ENCODE measurements at regions not wholly inside any gene's neighbourhood (a gene's known extent, or its start where the extent isn't known, plus 50 kb on each side); places are given as distances from the start of the nearest gene placed in this dataset.

GRCh38 chr5:18305288-18305924, 671.1 kb downstream of the TAF11L14 start:
- Histone ChIP-seq H3K27ac (ENCODE audit: low read depth in 2 of 2, low read length in 1 of 2) (no peak overlapping the region), H3K4me3 (ENCODE audit: low read depth in 1 of 2, low read length in 2 of 2) (no peak overlapping the region), H3K36me3 (ENCODE audit: control insufficient read depth in 2 of 2, insufficient read depth in 2 of 2, low read length in 1 of 2) (no peaks in the 10 kb centered on the region), H3K9me3 (ENCODE audit: control insufficient read depth in 2 of 2, insufficient read depth in 1 of 2, low read depth in 1 of 2, low read length in 1 of 2) (no peaks in the 10 kb centered on the region), H3K4me1 (ENCODE audit: control insufficient read depth in 2 of 2, insufficient read depth in 2 of 2, low read length in 1 of 2) (no peaks in the 10 kb centered on the region), H3K27me3 (ENCODE audit: control insufficient read depth in 1 of 2, insufficient read depth in 2 of 2, low read length in 2 of 2) (no peaks in the 10 kb centered on the region)
- 48% methylated on average over 8 of the region's 8 CpGs for WGBS, 2 donors

- Histone ChIP-seq H3K27me3 (ENCODE audit: control insufficient read depth in 1 of 2, insufficient read depth in 2 of 2, low read length in 2 of 2) (no peaks in the 10 kb centered on the region), H3K27ac (ENCODE audit: low read depth in 2 of 2, low read length in 1 of 2) (no peak overlapping the region), H3K4me3 (ENCODE audit: low read depth in 1 of 2, low read length in 2 of 2) (no peak overlapping the region), H3K9me3 (ENCODE audit: control insufficient read depth in 2 of 2, insufficient read depth in 1 of 2, low read depth in 1 of 2, low read length in 1 of 2) (no peaks in the 10 kb centered on the region), H3K4me1 (ENCODE audit: control insufficient read depth in 2 of 2, insufficient read depth in 2 of 2, low read length in 1 of 2) (no peaks in the 10 kb centered on the region), H3K36me3 (ENCODE audit: control insufficient read depth in 2 of 2, insufficient read depth in 2 of 2, low read length in 1 of 2) (no peaks in the 10 kb centered on the region)
- WGBS, 2 donors = 78% methylated on average over 3 of the region's 3 CpGs
These were observed 677.0 kb downstream of the TAF11L14 start for GRCh38 chr5:18311266-18311665.

- Histone ChIP-seq H3K4me3 (ENCODE audit: low read depth in 1 of 2, low read length in 2 of 2) (no peak overlapping the region), H3K9me3 (ENCODE audit: control insufficient read depth in 2 of 2, insufficient read depth in 1 of 2, low read depth in 1 of 2, low read length in 1 of 2) (no peaks in the 10 kb centered on the region), H3K4me1 (ENCODE audit: control insufficient read depth in 2 of 2, insufficient read depth in 2 of 2, low read length in 1 of 2) (no peaks in the 10 kb centered on the region), H3K36me3 (ENCODE audit: control insufficient read depth in 2 of 2, insufficient read depth in 2 of 2, low read length in 1 of 2) (no peaks in the 10 kb centered on the region), H3K27me3 (ENCODE audit: control insufficient read depth in 1 of 2, insufficient read depth in 2 of 2, low read length in 2 of 2) (no peaks in the 10 kb centered on the region), H3K27ac (ENCODE audit: low read depth in 2 of 2, low read length in 1 of 2) (no peak overlapping the region)
- WGBS, 2 donors = 89 to 93% methylated on average over 1 of the region's 1 CpG
These were observed 677.8 kb downstream of the TAF11L14 start for GRCh38 chr5:18312016-18312415.

- no peak overlapping the region for H3K27ac ChIP-seq (ENCODE audit: low read depth in 2 of 2, low read length in 1 of 2)
- WGBS, 2 donors = 36% methylated on average over 6 of the region's 6 CpGs
- H3K9me3 ChIP-seq (ENCODE audit: control insufficient read depth in 2 of 2, insufficient read depth in 1 of 2, low read depth in 1 of 2, low read length in 1 of 2) = no peaks in the 10 kb centered on the region
- H3K4me1 ChIP-seq (ENCODE audit: control insufficient read depth in 2 of 2, insufficient read depth in 2 of 2, low read length in 1 of 2) = no peaks in the 10 kb centered on the region
- no peaks in the 10 kb centered on the region for H3K27me3 ChIP-seq (ENCODE audit: control insufficient read depth in 1 of 2, insufficient read depth in 2 of 2, low read length in 2 of 2)
- no peak overlapping the region for H3K4me3 ChIP-seq (ENCODE audit: low read depth in 1 of 2, low read length in 2 of 2)
- no peaks in the 10 kb centered on the region for H3K36me3 ChIP-seq (ENCODE audit: control insufficient read depth in 2 of 2, insufficient read depth in 2 of 2, low read length in 1 of 2)
These were observed 680.0 kb downstream of the TAF11L14 start for GRCh38 chr5:18314192-18314778.

- no peaks in the 10 kb centered on the region for H3K36me3 ChIP-seq (ENCODE audit: control insufficient read depth in 2 of 2, insufficient read depth in 2 of 2, low read length in 1 of 2)
- 62 to 64% methylated on average over 5 of the region's 5 CpGs for WGBS, 2 donors
- no peak overlapping the region for H3K27ac ChIP-seq (ENCODE audit: low read depth in 2 of 2, low read length in 1 of 2)
- no peaks in the 10 kb centered on the region for H3K27me3 ChIP-seq (ENCODE audit: control insufficient read depth in 1 of 2, insufficient read depth in 2 of 2, low read length in 2 of 2)
- H3K4me1 ChIP-seq (ENCODE audit: control insufficient read depth in 2 of 2, insufficient read depth in 2 of 2, low read length in 1 of 2) = no peaks in the 10 kb centered on the region
- no peaks in the 10 kb centered on the region for H3K9me3 ChIP-seq (ENCODE audit: control insufficient read depth in 2 of 2, insufficient read depth in 1 of 2, low read depth in 1 of 2, low read length in 1 of 2)
- no peak overlapping the region for H3K4me3 ChIP-seq (ENCODE audit: low read depth in 1 of 2, low read length in 2 of 2)
These were observed 687.1 kb downstream of the TAF11L14 start for GRCh38 chr5:18321262-18321942.

GRCh38 chr5:18323891-18324290, 689.6 kb downstream of the TAF11L14 start:
- Histone ChIP-seq H3K4me1 (ENCODE audit: control insufficient read depth in 2 of 2, insufficient read depth in 2 of 2, low read length in 1 of 2) (no peaks in the 10 kb centered on the region), H3K36me3 (ENCODE audit: control insufficient read depth in 2 of 2, insufficient read depth in 2 of 2, low read length in 1 of 2) (no peaks in the 10 kb centered on the region), H3K27ac (ENCODE audit: low read depth in 2 of 2, low read length in 1 of 2) (no peak overlapping the region), H3K9me3 (ENCODE audit: control insufficient read depth in 2 of 2, insufficient read depth in 1 of 2, low read depth in 1 of 2, low read length in 1 of 2) (no peaks in the 10 kb centered on the region), H3K4me3 (ENCODE audit: low read depth in 1 of 2, low read length in 2 of 2) (no peak overlapping the region), H3K27me3 (ENCODE audit: control insufficient read depth in 1 of 2, insufficient read depth in 2 of 2, low read length in 2 of 2) (no peaks in the 10 kb centered on the region)
- WGBS, 2 donors = 85 to 86% methylated on average over 2 of the region's 2 CpGs

- Histone ChIP-seq H3K4me1 (ENCODE audit: control insufficient read depth in 2 of 2, insufficient read depth in 2 of 2, low read length in 1 of 2) (no peaks in the 10 kb centered on the region), H3K36me3 (ENCODE audit: control insufficient read depth in 2 of 2, insufficient read depth in 2 of 2, low read length in 1 of 2) (no peaks in the 10 kb centered on the region), H3K4me3 (ENCODE audit: low read depth in 1 of 2, low read length in 2 of 2) (no peak overlapping the region), H3K27me3 (ENCODE audit: control insufficient read depth in 1 of 2, insufficient read depth in 2 of 2, low read length in 2 of 2) (no peaks in the 10 kb centered on the region), H3K9me3 (ENCODE audit: control insufficient read depth in 2 of 2, insufficient read depth in 1 of 2, low read depth in 1 of 2, low read length in 1 of 2) (no peaks in the 10 kb centered on the region), H3K27ac (ENCODE audit: low read depth in 2 of 2, low read length in 1 of 2) (no peak overlapping the region)
- 47 to 51% methylated on average over 3 of the region's 3 CpGs for WGBS, 2 donors
These were observed 691.2 kb downstream of the TAF11L14 start for GRCh38 chr5:18325431-18325830.

GRCh38 chr5:18329328-18329727, 695.1 kb downstream of the TAF11L14 start:
- H3K4me3 ChIP-seq (ENCODE audit: low read depth in 1 of 2, low read length in 2 of 2) = no peak overlapping the region
- no peaks in the 10 kb centered on the region for H3K27me3 ChIP-seq (ENCODE audit: control insufficient read depth in 1 of 2, insufficient read depth in 2 of 2, low read length in 2 of 2)
- H3K27ac ChIP-seq (ENCODE audit: low read depth in 2 of 2, low read length in 1 of 2) = no peak overlapping the region
- no peaks in the 10 kb centered on the region for H3K4me1 ChIP-seq (ENCODE audit: control insufficient read depth in 2 of 2, insufficient read depth in 2 of 2, low read length in 1 of 2)
- H3K9me3 ChIP-seq (ENCODE audit: control insufficient read depth in 2 of 2, insufficient read depth in 1 of 2, low read depth in 1 of 2, low read length in 1 of 2) = no peaks in the 10 kb centered on the region
- no peaks in the 10 kb centered on the region for H3K36me3 ChIP-seq (ENCODE audit: control insufficient read depth in 2 of 2, insufficient read depth in 2 of 2, low read length in 1 of 2)

- WGBS, 2 donors = 63 to 81% methylated on average over 1 of the region's 1 CpG
- Histone ChIP-seq H3K27me3 (ENCODE audit: control insufficient read depth in 1 of 2, insufficient read depth in 2 of 2, low read length in 2 of 2) (no peaks in the 10 kb centered on the region), H3K27ac (ENCODE audit: low read depth in 2 of 2, low read length in 1 of 2) (no peak overlapping the region), H3K4me3 (ENCODE audit: low read depth in 1 of 2, low read length in 2 of 2) (no peak overlapping the region), H3K36me3 (ENCODE audit: control insufficient read depth in 2 of 2, insufficient read depth in 2 of 2, low read length in 1 of 2) (no peaks in the 10 kb centered on the region), H3K4me1 (ENCODE audit: control insufficient read depth in 2 of 2, insufficient read depth in 2 of 2, low read length in 1 of 2) (no peaks in the 10 kb centered on the region), H3K9me3 (ENCODE audit: control insufficient read depth in 2 of 2, insufficient read depth in 1 of 2, low read depth in 1 of 2, low read length in 1 of 2) (no peaks in the 10 kb centered on the region)
These were observed 699.6 kb downstream of the TAF11L14 start for GRCh38 chr5:18333841-18334240.

- WGBS, 2 donors = 57% methylated on average over 5 of the region's 5 CpGs
- Histone ChIP-seq H3K9me3 (ENCODE audit: control insufficient read depth in 2 of 2, insufficient read depth in 1 of 2, low read depth in 1 of 2, low read length in 1 of 2) (no peaks in the 10 kb centered on the region), H3K36me3 (ENCODE audit: control insufficient read depth in 2 of 2, insufficient read depth in 2 of 2, low read length in 1 of 2) (no peaks in the 10 kb centered on the region), H3K27ac (ENCODE audit: low read depth in 2 of 2, low read length in 1 of 2) (no peak overlapping the region), H3K27me3 (ENCODE audit: control insufficient read depth in 1 of 2, insufficient read depth in 2 of 2, low read length in 2 of 2) (no peaks in the 10 kb centered on the region), H3K4me3 (ENCODE audit: low read depth in 1 of 2, low read length in 2 of 2) (no peak overlapping the region), H3K4me1 (ENCODE audit: control insufficient read depth in 2 of 2, insufficient read depth in 2 of 2, low read length in 1 of 2) (no peaks in the 10 kb centered on the region)
These were observed 700.7 kb downstream of the TAF11L14 start for GRCh38 chr5:18334949-18335348.

All from esophagus (tissue), 2 donors.